Fibroblast of skin of left quadriceps (primary cell): ENCODE measurements at regions not wholly inside any gene's neighbourhood (a gene's known extent, or its start where the extent isn't known, plus 50 kb on each side); places are given as distances from the start of the nearest gene placed in this dataset.
"Not testable (repeated sequence)": the region's sequence is repeated elsewhere in the genome, so short reads cannot be mapped to it uniquely, and the experiment has no call there.

ENCODE experiments used
- DNase-seq, 2 experiments: peaks; one replicate each; pipeline ENCODE4 v3.0.0-alpha.2; 2013; ENCODE audit warnings: low read depth in 2 of 2

GRCh38 chrX:554271-554670, 76.3 kb upstream of the SHOX start:
- DNase-seq: no peak

DNA sequence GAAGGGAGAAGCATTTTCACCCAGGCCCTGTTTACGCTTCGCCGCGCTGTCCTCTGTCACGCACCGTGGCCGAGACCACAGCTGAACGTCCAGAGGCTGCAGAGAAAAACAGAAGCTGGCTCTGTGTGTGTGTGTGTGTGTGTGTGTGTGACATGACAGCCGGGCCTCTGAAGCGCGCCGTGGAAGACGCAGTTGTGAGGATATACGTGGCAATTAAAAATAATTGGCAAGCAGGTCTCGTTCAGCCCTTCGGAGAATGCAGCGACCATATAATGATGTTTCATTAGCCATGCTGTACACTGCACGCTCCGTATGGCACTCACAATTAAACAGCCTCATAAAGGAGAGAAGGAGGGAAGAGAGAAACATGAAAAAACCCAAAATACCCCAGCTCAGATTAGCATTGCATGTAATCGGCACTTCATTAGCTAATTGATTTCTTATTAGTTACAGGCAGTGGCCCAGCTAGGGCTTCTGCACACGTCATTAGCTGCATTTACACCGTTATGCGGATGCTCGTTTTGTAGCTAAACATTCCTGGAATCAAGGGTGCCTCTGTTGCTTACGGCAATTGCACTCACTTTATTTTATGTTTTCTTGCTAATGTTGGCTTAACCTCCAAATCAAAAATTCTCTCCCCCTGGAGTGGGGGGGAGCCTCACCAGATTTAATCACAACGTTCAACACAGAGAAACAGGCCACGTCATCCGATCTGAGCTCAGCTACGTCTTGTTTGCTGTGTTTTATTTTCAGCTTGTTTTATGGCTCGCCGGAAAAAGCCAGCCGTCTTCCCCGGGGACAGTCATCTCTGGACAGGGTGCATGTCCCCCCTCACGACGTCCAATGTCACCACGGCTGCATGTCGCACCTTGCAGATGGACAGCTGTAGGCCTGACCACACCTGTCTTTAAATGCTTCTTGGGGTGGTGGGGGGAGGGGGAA, 74.6 kb upstream of the SHOX start:
- DNase-seq: no peak

GRCh38 chrX:557601-558000, 73.0 kb upstream of the SHOX start:
- not testable (repeated sequence) for DNase-seq

DNA sequence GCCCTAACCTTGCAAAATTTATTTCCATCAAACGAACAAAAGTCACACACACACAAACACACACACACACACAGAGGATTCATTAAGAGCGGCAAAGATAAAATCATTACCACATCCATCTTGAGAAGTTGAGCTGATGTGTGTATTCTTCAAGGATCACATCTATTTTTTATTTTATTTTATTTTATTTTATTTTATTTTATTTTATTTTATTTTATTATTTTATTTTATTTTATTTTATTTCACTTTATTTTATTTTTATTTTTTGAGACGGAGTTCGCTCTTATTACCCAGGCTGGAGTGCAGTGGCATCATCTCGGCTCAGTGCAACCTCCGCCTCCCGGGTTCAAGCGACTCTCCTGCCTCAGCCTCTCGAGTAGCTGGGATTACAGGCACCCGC, 71.3 kb upstream of the SHOX start:
- not testable (repeated sequence) for DNase-seq

GRCh38 chrX:567891-568290, 62.7 kb upstream of the SHOX start:
- DNase-seq: no peak

DNA sequence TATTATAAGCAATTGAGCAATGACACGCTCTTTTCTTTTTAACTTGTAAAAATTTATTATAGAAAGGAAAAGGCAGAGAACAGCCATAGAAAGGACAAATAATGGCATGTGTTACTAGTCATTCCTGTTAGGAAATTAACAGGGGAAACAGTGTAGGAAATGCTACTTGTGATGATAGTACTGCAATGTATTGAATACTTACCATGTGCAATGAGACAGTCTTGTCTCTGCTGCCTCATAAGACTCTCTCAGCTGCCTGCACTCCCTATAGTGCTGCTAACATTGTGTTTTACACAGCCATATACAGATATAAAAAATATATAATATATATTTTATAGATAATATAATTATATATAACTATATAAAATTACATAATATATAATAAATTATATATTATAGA, 62.3 kb upstream of the SHOX start:
- DNase-seq: no peak

DNA sequence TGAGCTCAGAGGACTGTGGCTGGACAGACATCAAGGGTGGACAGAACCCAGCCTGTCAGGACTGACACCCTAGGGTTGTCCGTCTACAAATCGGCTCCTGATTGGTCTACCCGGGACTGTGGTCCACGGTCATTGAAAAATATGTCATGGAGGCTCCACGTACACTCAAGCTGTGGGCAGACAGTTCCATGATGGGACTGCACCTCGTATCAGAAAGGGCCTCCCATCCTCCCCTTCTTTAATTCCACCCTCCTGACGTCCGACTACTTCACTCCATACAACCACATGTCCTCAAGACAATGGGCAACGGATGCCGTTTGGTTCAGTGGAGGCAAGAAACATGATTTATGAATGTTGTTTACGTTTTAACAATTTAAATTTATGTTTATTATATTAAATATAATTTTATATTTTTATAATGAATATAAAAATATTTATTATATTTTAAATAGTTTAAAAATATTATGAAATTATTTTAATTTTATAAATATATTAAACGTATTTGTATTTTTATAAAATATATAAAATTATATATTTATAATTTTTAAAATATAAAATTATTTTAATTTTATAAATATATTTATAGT, 58.0 kb upstream of the SHOX start:
- DNase-seq: no peak

DNA sequence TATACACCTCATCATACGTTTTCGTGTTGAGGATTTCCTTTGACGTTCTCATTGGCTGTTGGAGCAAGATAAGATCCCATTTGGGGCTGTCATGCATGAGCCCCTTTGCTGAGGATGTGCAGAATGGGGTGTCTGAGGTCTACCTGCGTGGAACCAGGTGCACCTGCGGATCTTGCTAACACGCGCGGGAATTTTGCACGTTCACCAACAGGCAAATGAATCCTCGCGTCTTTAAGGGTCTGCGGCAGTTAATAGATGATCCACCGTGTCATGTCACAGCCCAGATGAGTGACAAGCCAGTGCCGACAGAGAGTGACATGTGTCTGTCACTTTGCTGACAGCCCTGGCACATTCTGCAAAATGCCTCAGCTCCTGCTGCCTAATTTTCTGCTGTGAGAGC, 56.3 kb upstream of the SHOX start:
- no peak for DNase-seq

- DNase-seq: no peak
These were observed 55.8 kb upstream of the SHOX start for GRCh38 chrX:574830-575229.

- no peak for DNase-seq
These were observed 53.6 kb upstream of the SHOX start for GRCh38 chrX:576904-577560.

DNA sequence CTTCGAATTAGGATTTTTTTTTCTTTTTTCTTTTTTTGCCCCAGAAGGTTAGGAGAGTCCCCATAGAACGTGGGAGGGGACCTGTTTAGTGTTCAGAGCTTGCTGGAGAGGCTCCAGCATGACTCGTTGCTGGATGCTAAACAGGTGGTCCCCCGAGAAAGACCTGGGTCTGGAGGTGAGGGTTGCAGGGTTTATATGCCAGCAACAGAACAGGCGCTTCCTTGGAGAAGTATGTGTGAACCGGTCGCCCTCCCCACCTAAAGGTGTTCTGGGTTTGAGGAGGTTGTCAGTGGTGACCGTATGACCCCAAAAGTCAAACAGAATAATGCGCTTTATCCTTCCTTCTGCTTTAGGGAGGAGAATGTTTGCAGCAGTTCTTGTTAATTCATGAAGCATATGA, 52.1 kb upstream of the SHOX start:
- no peak for DNase-seq

DNA sequence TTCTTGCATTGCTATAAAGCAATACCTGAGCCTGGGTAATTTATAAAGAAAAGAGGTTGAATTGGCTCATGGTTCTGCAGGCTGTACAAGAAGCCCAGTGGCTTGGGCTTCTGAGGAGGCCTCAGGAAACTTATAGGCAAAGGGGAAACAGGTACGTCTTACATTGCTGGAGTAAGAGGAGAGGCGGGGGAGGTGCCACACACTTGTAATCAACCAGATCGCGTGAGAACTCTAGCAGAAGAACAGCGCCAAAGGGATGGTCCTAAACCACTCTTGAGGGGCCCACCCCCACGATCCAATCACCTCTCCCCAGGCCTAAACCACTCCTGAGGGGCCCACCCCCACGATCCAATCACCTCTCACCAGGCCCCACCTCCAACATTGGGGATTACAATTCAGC, 50.6 kb upstream of the SHOX start:
- no peak for DNase-seq
